ENCODE measurements at regions not wholly inside any gene's neighbourhood (a gene's known extent, or its start where the extent isn't known, plus 50 kb on each side); places are given as distances from the start of the nearest gene placed in this dataset.

DNA sequence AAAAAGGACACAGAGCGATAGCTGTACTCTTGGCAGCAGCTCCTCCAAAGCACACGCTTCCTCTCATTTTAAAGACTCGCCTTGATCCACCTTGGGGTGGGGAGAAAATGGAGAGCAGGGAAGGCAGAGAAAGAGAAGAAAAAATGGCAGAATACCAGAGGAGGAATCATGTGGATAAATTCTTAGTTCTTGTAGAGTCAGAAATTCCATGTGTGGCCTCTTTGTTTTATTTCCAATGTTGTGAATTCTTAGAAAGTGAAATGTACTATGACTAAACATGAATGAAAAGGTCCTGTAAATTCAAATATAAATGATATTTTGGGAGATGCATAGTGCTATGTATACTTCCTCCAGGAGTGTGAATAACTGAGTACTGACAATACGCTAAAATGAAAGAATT, 89.7 kb upstream of the SESTD1 start:
- H3K27ac ChIP-seq: no peak overlapping the region
- TF ChIP-seq, protein P1, sequence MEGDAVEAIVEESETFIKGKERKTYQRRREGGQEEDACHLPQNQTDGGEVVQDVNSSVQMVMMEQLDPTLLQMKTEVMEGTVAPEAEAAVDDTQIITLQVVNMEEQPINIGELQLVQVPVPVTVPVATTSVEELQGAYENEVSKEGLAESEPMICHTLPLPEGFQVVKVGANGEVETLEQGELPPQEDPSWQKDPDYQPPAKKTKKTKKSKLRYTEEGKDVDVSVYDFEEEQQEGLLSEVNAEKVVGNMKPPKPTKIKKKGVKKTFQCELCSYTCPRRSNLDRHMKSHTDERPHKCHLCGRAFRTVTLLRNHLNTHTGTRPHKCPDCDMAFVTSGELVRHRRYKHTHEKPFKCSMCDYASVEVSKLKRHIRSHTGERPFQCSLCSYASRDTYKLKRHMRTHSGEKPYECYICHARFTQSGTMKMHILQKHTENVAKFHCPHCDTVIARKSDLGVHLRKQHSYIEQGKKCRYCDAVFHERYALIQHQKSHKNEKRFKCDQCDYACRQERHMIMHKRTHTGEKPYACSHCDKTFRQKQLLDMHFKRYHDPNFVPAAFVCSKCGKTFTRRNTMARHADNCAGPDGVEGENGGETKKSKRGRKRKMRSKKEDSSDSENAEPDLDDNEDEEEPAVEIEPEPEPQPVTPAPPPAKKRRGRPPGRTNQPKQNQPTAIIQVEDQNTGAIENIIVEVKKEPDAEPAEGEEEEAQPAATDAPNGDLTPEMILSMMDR (IDR thresholded peaks at IDR 0.05): no peak
- no peak for TF ChIP-seq ZFX (IDR thresholded peaks at IDR 0.05; ENCODE audit: borderline replicate concordance)

DNA sequence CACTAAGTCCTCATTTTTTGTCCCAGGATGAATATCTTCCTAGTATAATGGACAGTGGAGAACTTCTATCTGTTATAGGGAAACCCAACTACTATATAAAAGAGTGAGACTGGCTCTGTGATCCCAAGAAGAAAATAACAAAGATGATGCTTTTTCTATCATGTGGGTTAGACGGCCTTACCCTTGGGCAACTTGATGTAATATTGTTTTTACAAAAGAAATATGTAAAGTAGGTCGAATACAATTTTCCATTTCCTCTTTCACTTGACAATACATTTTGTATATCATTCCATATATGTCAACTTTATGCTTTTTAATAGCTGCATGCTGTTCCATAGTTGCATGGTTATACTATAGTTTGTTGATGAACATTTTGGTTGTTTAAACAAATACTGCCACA, 87.5 kb upstream of the SESTD1 start:
- H3K27ac ChIP-seq: no peak overlapping the region
- no peak for TF ChIP-seq ZFX (IDR thresholded peaks at IDR 0.05; ENCODE audit: borderline replicate concordance)
- TF ChIP-seq, protein P1 (IDR thresholded peaks at IDR 0.05): no peak

DNA sequence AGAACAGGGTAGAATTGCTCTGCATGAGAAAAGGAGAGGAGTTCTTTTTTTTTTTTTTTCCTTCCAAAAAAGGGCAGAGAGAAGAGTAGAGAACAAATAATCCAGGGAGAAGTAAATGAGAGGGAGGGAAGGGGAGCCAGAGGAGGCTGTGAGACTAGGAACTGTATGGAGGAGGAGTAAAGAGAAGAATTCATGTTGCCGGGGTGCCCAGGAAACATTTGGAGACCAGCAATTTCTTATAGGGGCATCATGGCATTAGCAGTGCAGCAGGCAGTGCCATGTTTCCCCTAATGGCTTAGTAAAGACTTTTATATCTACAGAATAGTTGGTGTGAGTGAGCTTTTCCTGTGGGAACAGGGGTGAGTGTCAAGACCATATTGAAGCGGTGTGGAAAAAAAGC, 86.4 kb upstream of the SESTD1 start:
- no peak overlapping the region for H3K27ac ChIP-seq
- TF ChIP-seq, protein P1 (IDR thresholded peaks at IDR 0.05): no peak
- TF ChIP-seq ZFX (IDR thresholded peaks at IDR 0.05; ENCODE audit: borderline replicate concordance): no peak

DNA sequence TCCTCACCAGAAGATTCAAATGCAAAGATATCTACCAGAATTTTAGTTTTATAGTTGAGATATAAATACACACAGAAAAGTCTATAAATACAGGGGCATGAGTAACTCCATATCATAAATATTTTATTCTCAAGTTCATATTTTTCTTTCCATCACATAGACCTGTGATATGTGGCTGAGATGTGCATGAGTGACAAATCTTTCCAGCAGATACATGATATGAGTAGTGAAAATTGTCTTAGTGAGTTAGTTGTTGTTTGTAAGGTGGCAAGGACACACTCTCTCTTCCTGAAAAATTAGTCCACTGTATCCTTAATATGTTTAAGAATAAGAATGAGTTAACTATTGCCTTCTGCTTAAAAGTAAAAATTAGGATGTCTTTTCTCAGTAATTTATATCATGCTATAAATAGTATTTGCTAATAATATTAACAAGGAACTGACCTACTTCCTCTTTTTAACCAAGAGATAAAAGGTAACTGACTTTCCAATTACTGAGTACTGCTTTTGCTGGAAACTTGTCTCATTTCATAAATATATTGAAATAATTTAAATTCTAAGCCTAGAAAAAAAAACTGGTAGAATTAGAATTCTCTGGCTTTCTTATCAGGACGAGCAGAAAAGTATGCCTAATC, 85.2 kb upstream of the SESTD1 start:
- no peak overlapping the region for H3K27ac ChIP-seq
- no peak for TF ChIP-seq ZFX (IDR thresholded peaks at IDR 0.05; ENCODE audit: borderline replicate concordance)
- TF ChIP-seq, protein P1 (IDR thresholded peaks at IDR 0.05): no peak

DNA sequence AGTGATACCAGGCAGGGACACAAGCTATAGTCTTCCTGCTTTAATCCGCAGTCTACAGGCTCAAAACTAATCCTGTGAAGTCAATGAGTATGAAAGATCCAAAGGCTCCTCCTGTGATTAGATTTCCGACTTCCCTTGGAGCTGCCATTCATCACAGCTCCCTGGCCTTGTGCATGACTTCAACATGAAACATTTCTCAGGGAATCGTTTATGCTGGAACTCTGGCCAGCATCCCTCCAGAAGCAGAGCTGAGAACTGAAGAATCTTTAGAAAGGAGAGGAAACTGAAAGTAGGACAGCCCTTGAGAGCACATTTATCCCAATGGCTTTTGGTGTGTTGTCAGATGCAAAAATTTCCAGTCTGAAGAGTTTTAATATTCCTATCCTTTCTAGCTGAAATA, 84.3 kb upstream of the SESTD1 start:
- no peak for TF ChIP-seq ZFX (IDR thresholded peaks at IDR 0.05; ENCODE audit: borderline replicate concordance)
- TF ChIP-seq, protein P1 (IDR thresholded peaks at IDR 0.05): no peak
- no peak overlapping the region for H3K27ac ChIP-seq

DNA sequence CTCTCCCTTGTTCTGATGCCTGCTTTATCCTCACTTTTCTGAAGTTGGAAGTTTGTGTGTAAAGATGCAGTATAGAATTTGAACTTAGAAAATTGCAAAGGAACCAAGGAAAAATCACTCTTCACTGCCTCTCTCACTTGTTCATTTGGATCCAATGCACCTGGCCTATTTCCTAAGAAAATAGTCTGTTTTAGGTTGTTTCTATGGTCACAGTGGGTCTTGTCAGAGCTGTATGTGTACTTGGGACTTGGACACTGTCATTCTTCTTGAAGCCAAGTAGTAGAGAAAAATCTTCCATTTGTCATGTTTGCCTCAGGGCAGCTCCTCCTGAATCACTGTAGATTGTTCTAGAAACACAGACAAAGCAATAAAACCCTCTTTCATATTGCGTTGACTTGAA, 80.3 kb upstream of the SESTD1 start:
- no peak overlapping the region for H3K27ac ChIP-seq
- TF ChIP-seq ZFX (IDR thresholded peaks at IDR 0.05; ENCODE audit: borderline replicate concordance): no peak
- TF ChIP-seq, protein P1 (IDR thresholded peaks at IDR 0.05): no peak

DNA sequence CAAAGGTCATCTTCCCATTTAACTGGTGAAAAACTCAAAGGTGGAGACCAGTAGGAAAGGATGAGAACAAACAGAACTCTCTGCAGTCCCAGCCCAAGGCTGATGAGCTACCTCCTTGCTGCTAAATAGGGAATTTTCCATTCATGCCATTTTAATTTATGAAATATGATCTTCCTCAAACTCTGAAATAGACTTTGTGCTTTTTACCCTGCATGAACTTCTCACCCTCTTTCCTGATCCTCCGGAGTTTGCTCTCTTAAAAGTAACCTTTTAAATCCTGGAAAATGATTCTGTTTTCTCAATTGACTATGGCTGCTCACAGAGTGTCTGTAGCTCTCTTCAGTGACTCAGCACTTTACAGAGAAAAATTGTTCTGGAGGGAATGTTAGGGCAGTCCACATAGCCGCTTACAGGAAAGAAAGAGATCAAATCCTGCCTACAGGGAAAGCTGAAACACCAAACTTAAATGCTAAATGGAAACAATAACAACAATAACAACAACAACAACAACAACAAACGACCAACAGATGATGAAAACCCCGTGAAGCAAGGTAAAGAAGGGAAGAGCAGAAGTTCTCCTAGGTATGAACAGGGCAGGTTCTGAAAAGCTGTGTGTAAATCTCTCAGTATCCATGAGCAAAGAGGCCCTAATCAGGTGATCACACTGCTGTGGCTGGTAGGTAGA, 79.8 kb upstream of the SESTD1 start:
- TF ChIP-seq ZFX (IDR thresholded peaks at IDR 0.05; ENCODE audit: borderline replicate concordance): no peak
- TF ChIP-seq, protein P1 (IDR thresholded peaks at IDR 0.05): no peak
- no peak overlapping the region for H3K27ac ChIP-seq

Data from 22Rv1 (cell line).